GM21515 (cell line): ENCODE measurements at regions not wholly inside any gene's neighbourhood (a gene's known extent, or its start where the extent isn't known, plus 50 kb on each side); places are given as distances from the start of the nearest gene placed in this dataset.
"Not testable (repeated sequence)": the region's sequence is repeated elsewhere in the genome, so short reads cannot be mapped to it uniquely, and the experiment has no call there.

Experiments used
- ATAC-seq: cut with Tn5 transposase; IDR thresholded peaks from one replicate; pipeline ENCODE4 v1.9.1; 2021; ENCODE audit not compliant: unreplicated experiment

DNA sequence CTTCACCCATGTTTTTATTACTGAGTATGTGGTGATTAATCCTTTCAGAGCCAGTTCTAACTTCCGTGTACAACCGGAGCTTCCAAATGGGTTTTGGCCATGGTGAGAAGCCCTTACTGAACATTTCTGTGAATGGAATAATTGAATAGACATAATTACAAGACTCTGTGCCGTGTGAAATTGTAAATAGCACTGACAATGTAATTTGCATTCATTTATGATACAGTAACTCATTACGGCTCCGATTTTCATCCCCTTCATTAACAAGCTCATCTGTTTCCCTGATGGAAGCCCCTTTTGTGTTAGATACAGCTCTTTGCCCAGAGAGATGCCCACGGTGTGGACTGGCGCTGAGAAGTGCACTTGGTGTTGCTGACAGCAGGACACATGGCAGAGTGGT lies 891.0 kb downstream of the AACS start:
- ATAC-seq = no peak

DNA sequence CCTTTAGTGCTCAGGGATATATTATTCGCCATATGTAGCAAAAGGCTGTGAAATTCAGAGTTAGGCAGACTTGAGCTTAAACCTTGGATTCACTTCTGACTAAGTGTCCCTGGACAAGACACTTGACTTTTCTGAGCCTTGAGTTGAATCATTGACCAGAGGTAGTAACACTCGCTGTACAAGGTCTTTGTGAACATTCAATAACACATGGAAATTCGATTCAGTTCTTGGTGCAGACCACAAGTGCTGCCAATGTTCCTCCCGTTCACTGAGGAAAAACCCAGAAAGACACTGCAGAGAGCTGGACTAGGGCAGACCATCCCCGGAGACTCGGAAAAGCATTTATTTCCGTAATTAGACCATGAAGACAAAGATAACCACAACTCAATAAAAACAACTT lies 901.4 kb downstream of the AACS start:
- ATAC-seq = no peak

DNA sequence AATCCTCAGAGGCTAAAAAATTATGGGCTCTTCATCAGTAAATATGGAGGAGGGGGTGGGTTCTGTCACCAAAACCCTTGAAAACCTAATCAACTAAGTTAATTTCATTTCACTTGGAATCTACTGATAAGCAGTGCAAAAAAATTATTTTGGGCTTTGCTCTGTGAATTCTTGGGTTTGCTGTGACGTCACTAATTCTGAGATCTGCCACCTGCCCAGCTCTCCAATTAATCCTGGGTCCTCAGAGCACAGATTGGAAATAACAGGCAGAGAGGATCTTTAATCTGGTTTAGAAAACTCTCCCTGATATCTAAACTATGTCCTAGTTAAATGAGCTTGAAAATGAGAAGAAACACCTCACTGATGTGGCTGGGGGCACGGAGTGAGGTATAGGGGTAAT lies 903.2 kb downstream of the AACS start:
- no peak for ATAC-seq

DNA sequence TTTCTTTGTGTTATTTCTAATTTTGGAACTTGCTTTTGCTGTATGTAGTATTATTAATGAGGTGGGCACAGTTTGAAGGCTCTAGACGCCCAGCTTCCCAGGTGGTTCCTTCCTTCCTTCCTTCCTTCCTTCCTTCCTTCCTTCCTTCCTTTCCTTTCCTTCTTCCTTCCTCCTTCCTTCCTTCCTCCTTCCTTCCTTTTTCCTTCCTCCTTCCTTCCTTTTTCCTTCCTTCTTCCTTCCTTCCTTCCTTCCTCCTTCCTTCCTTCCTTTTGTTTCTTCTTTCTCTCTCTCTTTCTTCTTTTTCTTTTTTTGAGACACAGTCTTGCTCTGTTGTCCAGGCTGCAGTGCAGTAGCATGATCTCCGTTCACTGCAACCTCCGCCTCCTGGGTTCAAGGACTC lies 906.7 kb downstream of the AACS start:
- no peak for ATAC-seq

DNA sequence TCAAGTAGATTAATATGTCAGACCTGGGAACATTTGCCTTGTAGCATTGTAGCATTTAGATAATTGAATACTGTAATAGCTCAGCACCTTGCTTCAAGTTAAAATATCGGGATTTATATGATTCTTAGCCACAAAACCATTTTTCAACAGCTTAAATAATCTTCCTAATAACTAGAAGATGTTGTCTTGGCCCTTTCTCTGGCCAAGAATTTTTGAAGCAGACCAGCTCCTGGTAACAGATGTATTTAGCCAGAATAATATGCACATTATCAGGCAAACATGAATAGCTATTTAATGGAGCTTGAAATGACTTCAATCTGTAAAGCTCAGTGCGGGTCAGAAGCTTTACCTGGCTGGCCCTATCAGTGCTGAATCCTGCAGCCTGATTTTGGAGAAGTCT lies 913.1 kb downstream of the AACS start:
- no peak for ATAC-seq

DNA sequence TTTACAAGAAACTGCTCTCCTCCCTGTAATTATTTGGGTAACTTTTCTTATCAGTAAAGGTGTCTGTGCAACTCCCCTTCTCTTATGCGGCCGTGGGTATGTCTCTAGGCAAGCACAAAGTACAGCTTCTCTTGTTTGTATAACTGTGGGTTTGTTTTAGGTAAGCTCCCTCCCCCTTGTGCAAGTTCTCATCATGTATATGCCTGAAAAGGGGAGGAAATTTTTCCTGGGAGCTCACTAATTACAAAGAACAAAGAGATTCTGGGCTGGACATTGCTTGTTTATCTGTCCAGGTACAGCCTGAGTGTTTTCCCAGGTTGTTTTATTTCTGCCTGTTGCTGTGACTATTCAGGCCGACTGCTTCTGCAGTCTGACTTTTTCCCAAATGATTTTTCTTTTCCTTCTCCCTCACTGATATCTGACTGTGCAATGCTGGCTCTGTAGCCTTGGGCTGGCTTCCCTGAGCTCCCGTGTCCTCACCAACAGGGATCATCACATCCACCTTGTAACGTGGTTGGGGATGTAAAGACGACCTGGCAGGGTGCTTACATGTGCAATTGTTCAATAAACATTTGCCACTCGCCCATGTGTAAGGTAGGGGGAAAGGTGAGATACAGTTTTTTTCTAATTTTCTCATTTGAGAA lies 916.5 kb downstream of the AACS start:
- ATAC-seq = no peak

DNA sequence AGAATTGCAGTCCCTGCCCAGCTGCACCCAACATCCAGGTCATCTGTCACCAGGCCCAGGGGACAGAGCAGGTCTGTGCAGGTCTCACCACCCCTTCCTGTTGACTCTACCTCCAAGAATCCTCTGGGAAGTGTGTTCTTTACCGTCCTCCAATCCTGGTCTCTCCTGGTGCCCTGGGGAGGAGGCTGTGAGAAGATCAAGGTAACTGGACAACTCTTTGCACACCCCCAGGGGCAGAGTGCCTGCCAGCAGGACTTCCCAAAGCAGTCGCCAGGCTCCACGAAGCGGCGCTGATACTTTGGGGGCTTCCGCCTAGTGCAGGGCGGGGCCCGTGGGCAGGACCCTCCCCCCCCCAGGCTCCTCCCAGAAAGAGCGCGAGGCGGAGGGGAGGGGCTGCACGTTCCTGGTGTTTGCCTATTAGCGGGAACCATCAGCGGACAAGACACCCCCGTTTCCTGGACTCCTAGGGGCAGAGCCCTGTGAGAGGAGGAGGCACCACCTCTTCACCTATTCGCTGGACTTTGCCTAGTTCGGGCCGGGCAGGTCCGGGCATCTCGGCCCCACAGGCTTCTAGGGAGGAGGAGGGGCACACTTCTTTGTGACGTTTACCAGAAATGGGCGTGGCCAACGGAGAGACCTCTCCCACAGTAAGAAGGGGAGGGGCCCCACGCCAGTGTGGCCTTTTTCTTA lies 918.0 kb downstream of the AACS start:
- no peak for ATAC-seq

DNA sequence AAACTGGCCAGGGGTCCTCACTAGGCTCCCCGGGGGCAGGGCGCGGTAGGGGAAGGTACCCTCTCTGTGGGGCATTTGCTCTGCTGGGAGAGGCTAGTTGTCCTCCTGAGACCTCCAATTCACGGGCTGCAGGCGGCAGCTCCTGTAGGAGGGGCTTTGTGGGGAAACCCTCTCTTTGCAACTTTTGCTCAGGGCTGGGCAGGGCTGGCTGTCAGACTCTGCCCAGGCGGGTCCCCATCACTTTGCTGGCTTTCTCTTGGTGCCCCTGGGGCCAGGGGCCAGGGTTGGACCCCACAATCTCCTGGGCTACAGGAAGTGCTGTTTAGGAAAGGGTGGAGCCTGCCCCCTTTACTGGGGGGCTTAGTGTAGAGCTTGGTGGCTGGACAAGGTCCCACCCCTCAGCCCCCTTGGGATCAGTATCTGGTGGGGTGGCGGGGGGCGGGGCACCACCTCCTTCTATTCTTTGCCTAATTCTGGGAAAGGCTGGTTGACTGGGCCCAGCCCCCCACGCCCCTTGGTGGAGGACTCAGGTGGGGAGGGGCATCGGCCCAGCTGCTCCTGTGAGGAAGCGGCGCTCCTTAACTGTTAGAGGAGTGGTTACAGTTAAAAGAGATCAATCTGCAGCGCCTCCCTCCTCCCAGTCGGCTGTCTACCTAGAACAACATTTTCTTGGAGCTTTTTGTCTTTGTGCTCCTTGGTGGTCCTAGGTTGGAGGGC lies 918.7 kb downstream of the AACS start:
- no peak for ATAC-seq

DNA sequence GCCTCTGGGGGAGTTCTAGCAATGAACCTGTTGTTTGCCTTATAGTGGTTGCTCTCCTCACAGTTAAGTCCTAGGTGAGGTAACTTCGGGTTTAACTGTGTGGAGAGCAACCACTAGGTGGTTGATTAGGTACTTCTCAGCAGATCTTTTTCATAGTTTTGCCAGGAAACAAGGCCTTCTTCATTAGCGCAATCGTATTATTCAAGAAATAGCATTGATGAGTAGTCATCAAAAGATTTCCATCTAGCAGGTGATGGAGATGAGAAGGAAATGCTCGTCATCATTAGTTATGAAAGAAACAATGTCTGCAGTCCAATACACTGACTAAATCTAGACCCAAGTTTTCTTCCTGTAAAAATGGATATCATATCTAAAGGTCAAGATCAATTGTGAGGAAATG lies 923.3 kb downstream of the AACS start:
- ATAC-seq = no peak

DNA sequence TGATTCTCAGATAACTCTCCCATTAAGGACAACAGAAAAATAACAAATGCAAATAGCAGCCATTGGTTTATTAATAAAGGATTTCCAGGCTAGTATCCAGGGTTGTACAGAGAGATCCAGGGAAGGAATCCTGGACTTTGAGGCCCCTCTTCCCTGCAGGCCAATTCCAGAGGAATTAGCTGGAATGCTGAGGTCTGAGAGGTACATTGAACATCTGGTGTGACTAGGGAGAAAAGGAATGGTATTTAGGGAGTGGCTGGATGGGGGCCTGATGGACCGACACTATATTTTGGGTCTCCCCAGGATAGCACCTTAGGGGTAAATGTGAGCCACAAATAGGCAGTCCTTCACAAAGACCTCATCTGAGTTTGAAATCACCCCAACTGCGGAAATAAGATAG lies 924.5 kb downstream of the AACS start:
- ATAC-seq = no peak

DNA sequence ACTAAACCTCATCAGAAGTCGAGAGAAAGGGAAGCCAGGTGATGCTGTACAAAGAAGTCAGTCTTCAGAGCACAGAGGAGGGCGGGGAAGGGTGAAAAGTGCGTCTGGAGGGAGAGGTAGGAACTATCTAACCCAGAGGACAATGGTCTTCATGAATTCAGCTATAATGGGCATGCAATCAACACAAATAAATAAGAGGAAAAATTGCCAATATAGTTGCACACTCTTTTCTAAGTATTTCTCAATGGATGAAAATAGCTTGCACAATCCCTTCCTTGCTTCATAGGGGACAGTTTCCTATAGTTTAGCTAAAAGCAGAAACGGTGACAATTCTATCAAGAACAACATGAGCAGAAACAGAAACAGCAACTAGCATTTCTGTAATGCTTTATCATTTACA lies 931.2 kb downstream of the AACS start:
- no peak for ATAC-seq

DNA sequence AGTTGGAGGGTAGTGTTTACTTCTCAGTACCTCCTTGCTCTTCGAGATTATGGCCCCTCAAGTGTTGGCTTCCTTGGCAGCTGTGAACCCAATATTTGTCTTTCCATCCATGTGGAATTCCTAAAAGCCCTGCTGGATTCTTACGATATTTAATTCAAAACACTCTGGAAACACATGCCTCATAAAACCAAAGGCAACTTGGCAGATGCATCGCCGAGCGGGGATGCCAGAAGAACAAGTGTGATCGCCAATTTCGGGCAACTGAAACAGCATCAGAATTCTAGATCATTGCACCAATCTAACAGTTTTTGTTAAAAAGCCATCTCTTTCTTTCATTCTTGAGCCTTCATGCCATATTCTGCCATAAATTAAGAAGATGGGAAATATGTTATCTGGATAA lies 934.4 kb downstream of the AACS start:
- no peak for ATAC-seq

DNA sequence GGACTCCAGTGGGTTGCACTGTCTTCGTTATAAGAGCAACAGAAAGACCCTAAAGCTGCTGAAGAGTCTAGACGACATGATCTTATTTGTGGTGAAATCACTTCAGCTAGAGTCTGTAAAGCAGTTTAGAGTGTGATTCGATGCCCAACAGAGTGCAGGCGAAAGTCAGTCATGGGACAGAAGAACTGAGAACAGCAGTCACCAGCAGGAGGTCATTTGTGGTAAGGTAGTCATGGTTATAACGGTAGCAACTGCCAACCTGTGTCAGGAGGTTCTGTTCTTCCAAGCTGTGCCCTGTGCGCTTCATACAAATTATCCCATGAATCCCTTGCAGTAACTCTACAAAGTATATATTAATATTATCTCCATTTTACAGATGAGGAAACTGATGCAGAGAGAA lies 954.1 kb downstream of the AACS start:
- no peak for ATAC-seq

DNA sequence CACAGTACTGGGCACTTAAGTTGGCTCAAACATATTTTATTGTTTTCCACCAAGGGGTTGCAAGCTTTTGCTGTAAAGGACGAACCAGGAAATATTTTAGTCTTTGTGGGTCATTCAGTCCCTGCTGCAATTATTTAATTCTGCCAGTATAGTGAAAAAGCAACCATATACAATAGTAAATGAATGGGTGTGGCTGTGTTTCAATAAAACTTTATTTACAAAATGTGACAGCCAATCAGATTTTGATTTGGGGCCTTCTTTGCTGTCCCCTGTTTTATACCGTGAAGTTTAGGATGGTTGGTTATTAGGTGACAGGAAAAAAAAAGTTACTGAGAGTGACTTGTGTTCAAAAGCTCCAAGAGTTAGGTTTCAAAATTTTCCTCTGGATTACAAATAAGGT lies 956.4 kb downstream of the AACS start:
- no peak for ATAC-seq

DNA sequence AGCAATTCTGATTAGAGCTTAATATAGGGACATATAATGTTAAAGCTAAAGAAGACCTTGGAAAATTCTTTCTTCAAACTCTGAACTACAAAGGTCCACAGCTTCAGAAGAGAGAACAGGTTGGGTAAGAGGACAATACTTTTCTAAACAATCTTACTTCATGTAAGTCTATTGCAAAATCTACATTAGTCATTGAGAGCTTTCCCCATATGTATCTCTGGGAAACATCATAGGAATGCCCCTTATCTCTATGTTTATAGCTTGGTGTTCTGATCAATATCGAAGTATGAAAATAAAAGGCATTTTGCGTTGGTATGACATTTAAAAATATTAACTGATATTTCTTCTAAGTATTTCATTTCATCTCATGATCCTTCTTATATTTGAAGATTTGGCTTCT lies 962.6 kb downstream of the AACS start:
- no peak for ATAC-seq

DNA sequence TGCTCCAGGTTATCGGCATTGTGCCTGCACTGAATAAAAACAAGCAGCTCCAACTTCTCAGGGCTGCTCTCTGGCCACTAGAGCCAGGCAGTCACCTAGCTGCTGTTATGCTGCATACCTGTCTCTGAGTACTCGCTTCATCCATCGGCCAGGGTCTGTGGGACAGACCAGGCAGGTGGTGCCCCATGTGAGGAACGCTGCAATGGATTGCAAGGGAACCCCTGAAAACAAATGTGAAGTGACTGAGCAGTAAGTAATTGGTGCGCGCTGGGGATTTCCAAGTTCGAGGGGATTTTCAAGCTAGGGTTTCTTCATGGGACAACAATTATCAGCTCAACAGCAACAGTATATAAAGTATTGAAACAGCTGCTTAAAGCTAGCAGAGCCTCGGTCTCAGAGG lies 965.3 kb downstream of the AACS start:
- no peak for ATAC-seq

DNA sequence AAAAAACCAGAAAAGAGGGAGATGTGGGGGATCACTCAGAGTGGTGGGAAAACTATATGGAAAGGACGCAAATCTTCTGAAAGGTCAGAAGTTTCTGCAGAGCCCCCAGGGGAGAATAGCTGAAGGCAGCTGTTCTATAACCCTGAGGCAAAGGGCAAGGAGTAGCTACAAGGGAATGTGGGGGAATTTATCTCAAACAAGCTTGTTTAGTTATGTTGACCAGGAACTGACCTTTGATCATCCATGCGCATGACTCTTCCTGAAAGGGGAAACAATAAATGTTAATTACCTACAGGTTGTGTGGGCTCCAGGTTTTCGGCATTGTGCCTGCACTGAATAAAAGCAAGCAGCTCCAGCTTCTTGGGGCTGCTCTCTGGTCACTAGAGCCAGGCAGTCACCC lies 968.5 kb downstream of the AACS start:
- no peak for ATAC-seq

DNA sequence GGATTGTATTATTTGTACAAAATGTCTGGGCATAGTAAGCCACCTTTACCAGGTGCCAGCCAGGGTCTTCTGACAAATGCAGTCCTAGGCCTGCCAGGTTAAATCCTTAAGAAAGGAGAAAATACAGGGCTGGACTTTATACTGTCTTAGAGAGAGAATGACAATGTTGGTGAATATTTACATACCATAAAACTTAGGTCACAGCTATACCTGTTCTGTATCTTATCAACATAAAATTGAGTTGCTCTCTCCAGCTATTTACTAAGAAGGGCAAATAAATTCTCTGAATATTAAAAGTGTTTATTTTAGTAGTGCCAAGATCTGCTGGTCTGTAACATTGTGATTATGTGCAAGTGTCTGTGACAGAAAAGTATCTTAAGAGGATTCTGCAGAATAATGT lies 971.1 kb downstream of the AACS start:
- no peak for ATAC-seq

DNA sequence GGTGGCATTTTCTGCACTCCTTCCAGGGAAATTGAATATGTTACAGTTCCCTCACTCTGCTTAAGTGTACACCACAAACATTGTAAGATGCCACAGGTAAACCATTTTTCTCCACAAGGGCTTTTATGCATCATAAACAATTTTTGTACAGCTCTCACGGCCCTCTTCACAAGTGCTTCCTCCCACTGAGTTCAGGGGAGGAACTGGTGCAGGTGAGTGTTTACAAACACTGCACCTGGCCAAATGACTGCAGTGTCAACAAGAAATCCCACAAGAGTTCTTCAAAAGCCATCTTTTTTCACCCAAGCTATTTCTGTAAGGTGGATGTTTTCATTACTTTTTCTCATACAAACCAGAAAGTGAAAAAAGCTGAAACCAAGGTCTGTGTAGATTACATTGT lies 973.2 kb downstream of the AACS start:
- ATAC-seq = no peak

DNA sequence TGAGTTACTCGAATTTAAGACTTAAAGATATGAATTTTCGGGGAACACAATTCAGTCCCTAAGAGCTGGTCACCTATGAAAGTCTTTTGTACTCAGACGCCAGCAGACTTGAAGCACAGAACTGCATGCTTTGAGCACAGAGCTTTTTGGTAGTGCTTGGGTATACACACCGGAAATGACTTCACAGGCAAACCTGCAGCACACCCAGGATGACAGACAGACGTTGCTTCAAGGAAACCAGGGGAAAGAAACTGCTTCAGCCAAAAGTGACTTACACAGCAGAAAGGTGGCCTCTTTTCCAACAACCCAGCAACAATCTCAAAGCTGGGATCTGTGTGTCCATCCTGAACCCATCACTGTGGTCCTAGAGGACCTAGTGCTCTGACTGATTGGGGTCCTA lies 975.1 kb downstream of the AACS start:
- ATAC-seq = no peak

DNA sequence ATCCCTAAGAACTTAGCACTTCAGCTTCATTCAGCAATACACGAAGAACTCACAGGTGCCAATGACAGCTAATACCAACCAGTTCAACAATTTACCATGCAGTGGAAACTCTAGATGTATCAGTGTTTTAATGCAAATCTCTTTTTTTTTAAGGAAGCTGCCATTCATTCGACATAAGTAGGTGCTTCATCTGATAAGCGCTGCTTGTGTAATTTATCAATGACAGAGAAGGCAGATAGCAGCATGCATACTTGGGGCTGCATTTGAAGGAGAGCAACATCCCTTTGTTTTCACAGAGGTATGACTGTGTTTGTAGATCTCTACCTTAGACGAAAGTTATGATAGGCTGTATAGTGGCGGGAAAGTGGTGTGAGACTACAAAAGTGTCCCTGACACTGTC lies 977.1 kb downstream of the AACS start:
- no peak for ATAC-seq

DNA sequence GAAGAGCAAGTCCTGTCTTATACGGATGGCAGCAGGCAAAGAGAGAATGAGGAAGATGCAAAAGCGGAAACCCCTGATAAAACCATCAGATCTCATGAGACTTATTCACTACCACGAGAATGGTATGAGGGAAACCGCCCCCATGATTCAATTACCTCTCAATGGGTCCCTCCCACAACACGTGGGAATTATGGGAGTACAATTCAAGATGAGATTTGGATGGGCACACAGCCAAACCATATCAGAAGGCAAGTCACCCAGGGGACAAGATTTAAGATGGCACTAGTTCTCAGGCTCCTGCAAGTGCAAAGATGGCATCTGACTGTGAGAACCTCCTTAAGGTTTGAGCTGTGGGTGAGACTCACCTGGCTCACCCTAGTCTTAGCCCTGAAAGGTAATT lies 984.3 kb downstream of the AACS start:
- ATAC-seq = not testable (repeated sequence)
